Ishikawa (cell line): ENCODE measurements at regions not wholly inside any gene's neighbourhood (a gene's known extent, or its start where the extent isn't known, plus 50 kb on each side); places are given as distances from the start of the nearest gene placed in this dataset.

Experiments
- CEBPB ChIP-seq: IDR thresholded peaks from 2 replicates; pipeline ENCODE4 v1.6.1; 2012
- CREB1 ChIP-seq: IDR thresholded peaks from 2 replicates; pipeline ENCODE4 v1.6.1; 2012; ENCODE audit warnings: low read depth
- EGR1 ChIP-seq: IDR thresholded peaks from 2 replicates; pipeline ENCODE4 v1.6.1; 2012
- EP300 ChIP-seq: IDR thresholded peaks from 2 replicates; pipeline ENCODE4 v1.6.1; 2012; ENCODE audit warnings: borderline replicate concordance
- FOXM1 ChIP-seq: IDR thresholded peaks from 2 replicates; pipeline ENCODE4 v1.6.1; 2012; ENCODE audit warnings: low read depth, borderline replicate concordance
- MAX ChIP-seq: IDR thresholded peaks from 2 replicates; pipeline ENCODE4 v1.6.1; 2012
- NFIC ChIP-seq: IDR thresholded peaks from 2 replicates; pipeline ENCODE4 v1.6.1; 2012
- RAD21 ChIP-seq: IDR thresholded peaks from 2 replicates; pipeline ENCODE4 v1.6.1; 2012; ENCODE audit warnings: low read depth
- REST ChIP-seq: IDR thresholded peaks from 2 replicates; pipeline ENCODE4 v1.6.1; 2012; ENCODE audit warnings: low read depth, mild to moderate bottlenecking
- TAF1 ChIP-seq: IDR thresholded peaks from 2 replicates; pipeline ENCODE4 v1.6.1; 2012; ENCODE audit warnings: low read depth, mild to moderate bottlenecking
- TCF12 ChIP-seq: IDR thresholded peaks from 2 replicates; pipeline ENCODE4 v1.6.1; 2012; ENCODE audit warnings: low read depth
- TEAD4 ChIP-seq: IDR thresholded peaks from 2 replicates; pipeline ENCODE4 v1.6.1; 2012
- USF1 ChIP-seq: IDR thresholded peaks from 2 replicates; pipeline ENCODE4 v1.6.1; 2012
- YY1 ChIP-seq: IDR thresholded peaks from 2 replicates; pipeline ENCODE4 v1.6.1; 2012; ENCODE audit warnings: low read depth
- ZBTB7A ChIP-seq: IDR thresholded peaks from 2 replicates; pipeline ENCODE4 v1.6.1; 2012; ENCODE audit warnings: low read depth

- TF ChIP-seq YY1, result no peak
- TF ChIP-seq CREB1, result no peak
- no peak for TF ChIP-seq EP300
- no peak for TF ChIP-seq TAF1
- TF ChIP-seq USF1, result no peak
- no peak for TF ChIP-seq REST
- no peak for TF ChIP-seq CEBPB
- TF ChIP-seq MAX, result no peak
- no peak for TF ChIP-seq EGR1
- no peak for TF ChIP-seq FOXM1
Observed at GRCh38 chr15:98476559-98476958, 171.8 kb upstream of the IGF1R start.

GRCh38 chr15:98480844-98481243 is 167.5 kb upstream of the IGF1R start:
- TF ChIP-seq REST, result no peak
- TF ChIP-seq CEBPB, result no peak
- no peak for TF ChIP-seq TAF1
- TF ChIP-seq EP300, result no peak
- no peak for TF ChIP-seq NFIC
- TF ChIP-seq CREB1, result no peak
- TF ChIP-seq YY1, result no peak
- TF ChIP-seq TEAD4, result no peak
- TF ChIP-seq RAD21, result no peak
- TF ChIP-seq EGR1, result no peak
- TF ChIP-seq ZBTB7A, result no peak
- no peak for TF ChIP-seq MAX
- no peak for TF ChIP-seq FOXM1
- TF ChIP-seq USF1, result no peak
- no peak for TF ChIP-seq TCF12

- TF ChIP-seq TEAD4, result no peak
Observed at GRCh38 chr15:98483575-98484130, 164.7 kb upstream of the IGF1R start.

GRCh38 chr15:98484914-98485313 is 163.4 kb upstream of the IGF1R start:
- TF ChIP-seq USF1, result no peak
- no peak for TF ChIP-seq EGR1
- TF ChIP-seq NFIC, result no peak
- no peak for TF ChIP-seq YY1
- no peak for TF ChIP-seq RAD21
- TF ChIP-seq FOXM1, result no peak
- no peak for TF ChIP-seq TAF1
- no peak for TF ChIP-seq ZBTB7A
- TF ChIP-seq MAX, result no peak
- no peak for TF ChIP-seq CREB1
- no peak for TF ChIP-seq EP300
- TF ChIP-seq CEBPB, result no peak
- TF ChIP-seq TEAD4, result no peak
- no peak for TF ChIP-seq TCF12
- TF ChIP-seq REST, result no peak
